Tibial artery (tissue), 4 donors: ENCODE measurements at regions not wholly inside any gene's neighbourhood (a gene's known extent, or its start where the extent isn't known, plus 50 kb on each side); places are given as distances from the start of the nearest gene placed in this dataset.

Source experiments
- DNase-seq, 2 donors: peaks; one replicate each; pipeline ENCODE4 v3.0.0-alpha.2; 2019
- H3K27ac ChIP-seq, 2 donors: fragments of 200-600 bp; sonication (generic) in 1 of 2; 1 replicate in 1 of 2; 2 replicates in 1 of 2; pipeline ENCODE4 v1.5.1; 2018 to 2019; ENCODE audit warnings: mild to moderate bottlenecking in 1 of 2
- H3K27me3 ChIP-seq, 2 donors: fragments of 200-600 bp; sonication (generic) in 1 of 2; one replicate each; pipeline versions ENCODE4 v1.5.1 to v1.6.0; 2016 to 2019
- H3K36me3 ChIP-seq, 3 donors: fragments of 200-600 bp; sonication (generic) in 2 of 3; one replicate each; pipeline ENCODE4 v1.5.1; 2016 to 2019; ENCODE audit warnings: mild to moderate bottlenecking in 2 of 3
- H3K4me1 ChIP-seq, 4 donors: fragments of 200-600 bp; sonication (generic) in 2 of 4; 1 replicate in 3 of 4; 2 replicates in 1 of 4; pipeline ENCODE4 v1.5.1; 2016 to 2019
- H3K4me3 ChIP-seq, 2 donors: fragments of 200-600 bp; sonication (generic) in 1 of 2; 1 replicate in 1 of 2; 2 replicates in 1 of 2; pipeline ENCODE4 v1.5.1; 2018 to 2019; ENCODE audit warnings: mild to moderate bottlenecking in 2 of 2
- H3K9me3 ChIP-seq, 3 donors: fragments of 200-600 bp; sonication (generic) in 1 of 3; one replicate each; pipeline ENCODE4 v1.5.1; 2016 to 2019
- intact Hi-C: fragments of 100-400 bp; cut with DNase I; formaldehyde crosslinking; loops from one replicate; pipeline ENCODE4 v1.15.0; 2023; ENCODE audit warnings: low total_unique reads
- TF ChIP-seq, protein P1 (sequence below), 2 experiments: fragments of 200-600 bp in 1 of 2; fragments of 450-650 bp in 1 of 2; IDR thresholded peaks; one replicate each; pipeline ENCODE4 v1.5.1; 2017 to 2019; ENCODE audit warnings: antibody characterized with exemption in 2 of 2, mild to moderate bottlenecking in 1 of 2, moderate library complexity in 1 of 2

DNA sequence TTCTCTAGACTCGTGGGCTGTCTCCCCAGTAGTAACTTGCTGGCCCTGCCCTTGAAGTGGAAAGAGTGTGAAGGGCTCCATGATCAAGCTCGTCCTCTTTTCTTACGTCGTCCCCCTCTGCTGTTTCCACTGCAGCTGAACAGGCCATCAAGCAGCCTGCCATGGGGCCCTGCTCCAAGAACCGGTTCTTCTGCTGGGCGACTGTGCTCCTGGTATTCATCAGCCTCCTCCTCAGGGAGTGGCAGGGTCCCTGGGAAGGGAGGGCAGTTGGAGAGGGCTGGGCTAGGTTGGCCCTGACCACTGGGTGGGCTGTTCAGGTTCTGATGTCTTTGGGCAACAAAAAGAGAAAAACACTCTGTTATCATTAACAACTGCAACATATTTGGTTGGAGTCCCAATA is 151.5 kb downstream of the FCRL5 start:
- Histone ChIP-seq H3K36me3 (no peaks in the 10 kb centered on the region), H3K27ac (no peak overlapping the region), H3K9me3 (no peaks in the 10 kb centered on the region), H3K27me3 (no peaks in the 10 kb centered on the region), H3K4me3 (no peak overlapping the region), H3K4me1 (no peaks in the 10 kb centered on the region)
- intact Hi-C loops = no loop called here
- DNase-seq = no peak
- TF ChIP-seq, protein P1, sequence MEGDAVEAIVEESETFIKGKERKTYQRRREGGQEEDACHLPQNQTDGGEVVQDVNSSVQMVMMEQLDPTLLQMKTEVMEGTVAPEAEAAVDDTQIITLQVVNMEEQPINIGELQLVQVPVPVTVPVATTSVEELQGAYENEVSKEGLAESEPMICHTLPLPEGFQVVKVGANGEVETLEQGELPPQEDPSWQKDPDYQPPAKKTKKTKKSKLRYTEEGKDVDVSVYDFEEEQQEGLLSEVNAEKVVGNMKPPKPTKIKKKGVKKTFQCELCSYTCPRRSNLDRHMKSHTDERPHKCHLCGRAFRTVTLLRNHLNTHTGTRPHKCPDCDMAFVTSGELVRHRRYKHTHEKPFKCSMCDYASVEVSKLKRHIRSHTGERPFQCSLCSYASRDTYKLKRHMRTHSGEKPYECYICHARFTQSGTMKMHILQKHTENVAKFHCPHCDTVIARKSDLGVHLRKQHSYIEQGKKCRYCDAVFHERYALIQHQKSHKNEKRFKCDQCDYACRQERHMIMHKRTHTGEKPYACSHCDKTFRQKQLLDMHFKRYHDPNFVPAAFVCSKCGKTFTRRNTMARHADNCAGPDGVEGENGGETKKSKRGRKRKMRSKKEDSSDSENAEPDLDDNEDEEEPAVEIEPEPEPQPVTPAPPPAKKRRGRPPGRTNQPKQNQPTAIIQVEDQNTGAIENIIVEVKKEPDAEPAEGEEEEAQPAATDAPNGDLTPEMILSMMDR (IDR thresholded peaks at IDR 0.05) = no peak

DNA sequence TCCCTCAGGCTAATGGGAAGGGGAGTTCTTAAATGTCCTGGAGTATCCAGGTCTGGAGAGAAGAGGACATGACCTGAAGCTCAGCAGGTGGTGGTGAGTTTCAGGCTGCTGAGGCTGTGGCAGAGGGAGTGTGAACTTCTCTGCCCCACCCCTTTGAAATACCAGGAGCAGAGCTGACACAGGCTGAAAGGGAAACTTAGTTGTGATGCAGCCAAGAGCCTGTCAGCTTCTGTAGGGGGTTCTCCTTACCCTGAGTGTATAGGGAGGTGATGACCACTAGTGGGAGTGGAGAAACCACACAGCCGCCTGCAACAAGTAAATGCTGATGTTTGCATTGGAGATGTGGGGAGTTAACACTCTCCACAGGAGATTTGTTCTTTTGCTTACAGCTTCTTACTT is 152.3 kb downstream of the FCRL5 start:
- no peaks in the 10 kb centered on the region for H3K36me3 ChIP-seq
- TF ChIP-seq, protein P1 (IDR thresholded peaks at IDR 0.05) = no peak
- no peaks in the 10 kb centered on the region for H3K27me3 ChIP-seq
- intact Hi-C loops = no loop called here
- no peak for DNase-seq
- no peak overlapping the region for H3K27ac ChIP-seq
- H3K4me1 ChIP-seq = no peaks in the 10 kb centered on the region
- no peak overlapping the region for H3K4me3 ChIP-seq
- no peaks in the 10 kb centered on the region for H3K9me3 ChIP-seq

DNA sequence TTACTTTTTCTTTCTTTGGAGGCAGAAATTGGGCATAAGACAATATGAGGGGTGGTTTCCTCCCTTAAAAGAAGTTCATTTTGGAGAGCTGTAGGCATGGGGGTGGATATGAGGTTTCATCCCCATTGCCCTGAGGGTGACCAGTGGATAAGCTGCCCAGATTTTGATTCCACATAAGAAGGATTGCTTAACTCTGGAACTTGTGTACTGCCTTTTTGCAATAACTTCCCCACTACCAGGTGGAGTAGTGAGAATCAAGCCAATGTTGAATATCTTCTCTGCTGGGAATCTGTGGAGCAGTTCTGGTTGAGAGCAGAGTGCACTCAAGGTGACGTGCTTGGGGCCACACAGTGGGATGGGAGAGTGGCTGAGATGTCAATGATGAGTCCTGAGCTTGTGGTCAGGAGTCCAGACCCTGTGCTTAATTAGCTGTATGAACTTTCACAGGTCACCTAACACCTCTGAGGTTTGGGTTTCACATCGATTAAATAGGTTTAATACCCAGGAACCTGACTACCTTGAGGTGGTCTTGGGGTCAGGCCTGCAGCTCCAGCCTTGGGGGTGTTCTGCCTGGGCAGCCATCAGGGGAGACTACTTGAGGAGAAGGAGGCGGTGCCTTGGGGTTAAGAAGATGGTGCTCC is 152.9 kb downstream of the FCRL5 start:
- H3K9me3 ChIP-seq = no peaks in the 10 kb centered on the region
- no peak overlapping the region for H3K27ac ChIP-seq
- no peaks in the 10 kb centered on the region for H3K4me1 ChIP-seq
- no peak overlapping the region for H3K4me3 ChIP-seq
- H3K36me3 ChIP-seq = no peaks in the 10 kb centered on the region
- no peak for DNase-seq
- TF ChIP-seq, protein P1 (IDR thresholded peaks at IDR 0.05) = no peak
- no peaks in the 10 kb centered on the region for H3K27me3 ChIP-seq
- intact Hi-C loops = no loop called here

DNA sequence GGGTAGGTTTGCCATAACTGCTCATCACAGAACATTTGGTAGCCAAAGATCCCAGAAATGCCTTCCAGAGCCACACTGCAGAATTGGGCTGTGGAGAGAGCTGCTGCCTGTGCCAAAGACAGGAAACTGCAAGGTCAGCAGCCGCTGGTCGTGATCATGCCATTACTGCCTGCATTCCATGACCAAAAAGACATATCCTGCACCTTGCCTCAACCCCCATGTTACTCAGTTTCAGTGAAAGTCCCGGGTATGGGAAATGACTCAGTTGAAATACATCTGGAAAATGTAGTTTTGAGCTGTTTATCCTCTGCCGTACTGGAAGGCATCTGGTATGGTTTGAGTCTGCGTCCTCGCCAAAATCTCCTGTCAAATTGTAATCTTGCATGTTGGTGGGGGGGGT is 161.7 kb downstream of the FCRL5 start:
- H3K27me3 ChIP-seq = peaks cover 0 to 2% of the 10 kb centered on the region in 2 donors
- H3K27ac ChIP-seq = no peak overlapping the region
- no peaks in the 10 kb centered on the region for H3K36me3 ChIP-seq
- TF ChIP-seq, protein P1 (IDR thresholded peaks at IDR 0.05) = no peak
- H3K4me3 ChIP-seq = no peak overlapping the region
- intact Hi-C loops = no loop called here
- no peaks in the 10 kb centered on the region for H3K9me3 ChIP-seq
- DNase-seq = no peak
- H3K4me1 ChIP-seq = no peaks in the 10 kb centered on the region

DNA sequence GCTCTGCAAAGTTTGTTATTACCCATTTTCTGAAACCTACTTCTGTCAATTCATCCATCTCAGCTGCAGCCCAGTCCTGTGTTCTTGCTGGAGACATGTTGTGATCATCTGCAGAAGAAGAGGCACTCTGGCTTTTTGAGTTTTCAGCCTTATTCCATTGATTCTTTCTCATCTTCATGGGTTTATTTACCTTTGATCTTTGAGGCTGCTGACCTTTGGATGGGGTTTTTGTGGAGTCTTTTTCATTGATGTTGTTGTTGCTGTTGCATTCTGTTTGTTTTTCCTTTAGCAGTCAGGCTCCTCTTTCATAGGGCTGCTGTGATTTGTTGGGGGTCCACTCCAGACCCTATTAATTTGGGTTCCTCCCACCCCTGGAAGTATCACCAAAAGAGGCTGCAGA is 164.3 kb downstream of the FCRL5 start:
- Histone ChIP-seq H3K4me1 (no peaks in the 10 kb centered on the region), H3K27me3 (peaks cover 0 to 2% of the 10 kb centered on the region in 2 donors), H3K4me3 (no peak overlapping the region), H3K27ac (no peak overlapping the region), H3K9me3 (no peaks in the 10 kb centered on the region), H3K36me3 (no peaks in the 10 kb centered on the region)
- TF ChIP-seq, protein P1 (IDR thresholded peaks at IDR 0.05) = no peak
- intact Hi-C loops = loop anchor here (2.0 kb wide), 1 partner anchor 39 kb away; no protein-coding TSS in a partner anchor
- no peak for DNase-seq

DNA sequence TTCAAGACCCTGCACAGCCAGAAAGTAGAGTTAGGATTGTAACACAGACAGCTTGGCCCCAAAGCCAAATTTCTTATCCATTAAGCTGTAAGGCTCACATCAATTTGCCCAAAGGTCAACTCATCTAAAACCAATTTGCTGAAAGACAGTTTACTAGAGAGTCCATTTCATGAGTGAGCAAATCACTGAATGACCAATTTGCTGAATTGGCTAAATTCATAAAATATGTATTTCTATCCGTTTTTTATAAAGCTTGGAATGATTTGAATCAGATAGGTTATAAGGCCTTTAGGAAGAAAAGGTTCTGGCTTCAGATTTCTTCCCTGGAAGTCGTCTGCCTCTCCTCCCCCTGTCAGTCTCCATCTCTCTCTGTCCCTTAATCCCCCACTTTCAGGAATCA is 168.1 kb downstream of the FCRL5 start:
- intact Hi-C loops = no loop called here
- H3K27me3 ChIP-seq = peaks cover 0 to 10% of the 10 kb centered on the region in 2 donors
- no peaks in the 10 kb centered on the region for H3K9me3 ChIP-seq
- H3K4me3 ChIP-seq = no peak overlapping the region
- TF ChIP-seq, protein P1 (IDR thresholded peaks at IDR 0.05) = no peak
- H3K36me3 ChIP-seq = no peaks in the 10 kb centered on the region
- no peak for DNase-seq
- H3K27ac ChIP-seq = no peak overlapping the region
- no peaks in the 10 kb centered on the region for H3K4me1 ChIP-seq
